Tibial artery (tissue), 4 donors: ENCODE measurements at regions not wholly inside any gene's neighbourhood (a gene's known extent, or its start where the extent isn't known, plus 50 kb on each side); places are given as distances from the start of the nearest gene placed in this dataset.

Source experiments
- DNase-seq, 2 donors: peaks; one replicate each; pipeline ENCODE4 v3.0.0-alpha.2; 2019
- H3K27ac ChIP-seq, 2 donors: fragments of 200-600 bp; sonication (generic) in 1 of 2; 1 replicate in 1 of 2; 2 replicates in 1 of 2; pipeline ENCODE4 v1.5.1; 2018 to 2019; ENCODE audit warnings: mild to moderate bottlenecking in 1 of 2
- H3K27me3 ChIP-seq, 2 donors: fragments of 200-600 bp; sonication (generic) in 1 of 2; one replicate each; pipeline versions ENCODE4 v1.5.1 to v1.6.0; 2016 to 2019
- H3K36me3 ChIP-seq, 3 donors: fragments of 200-600 bp; sonication (generic) in 2 of 3; one replicate each; pipeline ENCODE4 v1.5.1; 2016 to 2019; ENCODE audit warnings: mild to moderate bottlenecking in 2 of 3
- H3K4me1 ChIP-seq, 4 donors: fragments of 200-600 bp; sonication (generic) in 2 of 4; 1 replicate in 3 of 4; 2 replicates in 1 of 4; pipeline ENCODE4 v1.5.1; 2016 to 2019
- H3K4me3 ChIP-seq, 2 donors: fragments of 200-600 bp; sonication (generic) in 1 of 2; 1 replicate in 1 of 2; 2 replicates in 1 of 2; pipeline ENCODE4 v1.5.1; 2018 to 2019; ENCODE audit warnings: mild to moderate bottlenecking in 2 of 2
- H3K9me3 ChIP-seq, 3 donors: fragments of 200-600 bp; sonication (generic) in 1 of 3; one replicate each; pipeline ENCODE4 v1.5.1; 2016 to 2019
- CTCF ChIP-seq, 2 experiments: fragments of 200-600 bp in 1 of 2; fragments of 450-650 bp in 1 of 2; IDR thresholded peaks; one replicate each; pipeline ENCODE4 v1.5.1; 2017 to 2019; ENCODE audit warnings: antibody characterized with exemption in 2 of 2, mild to moderate bottlenecking in 1 of 2, moderate library complexity in 1 of 2
- intact Hi-C: fragments of 100-400 bp; cut with DNase I; formaldehyde crosslinking; loops from one replicate; pipeline ENCODE4 v1.15.0; 2023; ENCODE audit warnings: low total_unique reads

- Histone ChIP-seq H3K36me3 (no peaks in the 10 kb centered on the region), H3K27me3 (no peaks in the 10 kb centered on the region), H3K4me3 (no peak overlapping the region), H3K9me3 (no peaks in the 10 kb centered on the region), H3K4me1 (no peaks in the 10 kb centered on the region), H3K27ac (no peak overlapping the region)
- intact Hi-C loops = no loop called here
- no peak for TF ChIP-seq CTCF (IDR thresholded peaks at IDR 0.05)
- DNase-seq = no peak
Observed at GRCh38 chr5:3736466-3736865, 140.8 kb downstream of the IRX1 start.

- intact Hi-C loops = no loop called here
- DNase-seq = no peak
- Histone ChIP-seq H3K27ac (no peak overlapping the region), H3K4me1 (no peaks in the 10 kb centered on the region), H3K36me3 (no peaks in the 10 kb centered on the region), H3K27me3 (no peaks in the 10 kb centered on the region), H3K9me3 (no peaks in the 10 kb centered on the region), H3K4me3 (no peak overlapping the region)
- TF ChIP-seq CTCF (IDR thresholded peaks at IDR 0.05) = no peak
Observed at GRCh38 chr5:3736926-3737325, 141.3 kb downstream of the IRX1 start.

GRCh38 chr5:3738919-3739318, 143.3 kb downstream of the IRX1 start:
- no peaks in the 10 kb centered on the region for H3K27me3 ChIP-seq
- intact Hi-C loops = no loop called here
- DNase-seq = no peak
- H3K4me1 ChIP-seq = no peaks in the 10 kb centered on the region
- no peaks in the 10 kb centered on the region for H3K36me3 ChIP-seq
- no peaks in the 10 kb centered on the region for H3K9me3 ChIP-seq
- no peak for TF ChIP-seq CTCF (IDR thresholded peaks at IDR 0.05)
- H3K27ac ChIP-seq = no peak overlapping the region
- no peak overlapping the region for H3K4me3 ChIP-seq

- Histone ChIP-seq H3K4me3 (no peak overlapping the region), H3K4me1 (no peaks in the 10 kb centered on the region), H3K36me3 (no peaks in the 10 kb centered on the region), H3K27ac (no peak overlapping the region), H3K27me3 (no peaks in the 10 kb centered on the region), H3K9me3 (no peaks in the 10 kb centered on the region)
- no peak for TF ChIP-seq CTCF (IDR thresholded peaks at IDR 0.05)
- intact Hi-C loops = no loop called here
- DNase-seq = no peak
Observed at GRCh38 chr5:3740546-3741373, 145.1 kb downstream of the IRX1 start.

GRCh38 chr5:3741374-3741770, 145.7 kb downstream of the IRX1 start:
- no peak for TF ChIP-seq CTCF (IDR thresholded peaks at IDR 0.05)
- no peaks in the 10 kb centered on the region for H3K36me3 ChIP-seq
- no peak for DNase-seq
- no peak overlapping the region for H3K27ac ChIP-seq
- no peaks in the 10 kb centered on the region for H3K4me1 ChIP-seq
- H3K9me3 ChIP-seq = no peaks in the 10 kb centered on the region
- H3K4me3 ChIP-seq = no peak overlapping the region
- intact Hi-C loops = no loop called here
- no peaks in the 10 kb centered on the region for H3K27me3 ChIP-seq
